GM19372 (cell line): ENCODE measurements at regions not wholly inside any gene's neighbourhood (a gene's known extent, or its start where the extent isn't known, plus 50 kb on each side); places are given as distances from the start of the nearest gene placed in this dataset.

Source experiments
- ATAC-seq: cut with Tn5 transposase; IDR thresholded peaks from one replicate; pipeline ENCODE4 v1.9.1; 2021; ENCODE audit warnings: mild to moderate bottlenecking, low read depth, moderate library complexity; ENCODE audit not compliant: unreplicated experiment

- no peak for ATAC-seq
Measured at GRCh38 chr2:39532933-39533332, 95.8 kb upstream of the MAP4K3 start.

- no peak for ATAC-seq
Measured at GRCh38 chr2:39534095-39534711, 97.1 kb upstream of the MAP4K3 start.

- no peak for ATAC-seq
Measured at GRCh38 chr2:39535636-39536185, 98.6 kb upstream of the MAP4K3 start.

- no peak for ATAC-seq
Measured at GRCh38 chr2:39537150-39537549, 100.1 kb upstream of the MAP4K3 start.

- no peak for ATAC-seq
Measured at GRCh38 chr2:39538718-39539117, 101.6 kb upstream of the MAP4K3 start.

- no peak for ATAC-seq
Measured at GRCh38 chr2:39540414-39540813, 103.3 kb upstream of the MAP4K3 start.

GRCh38 chr2:39541011-39541930, 104.2 kb upstream of the MAP4K3 start:
- no peak for ATAC-seq

- no peak for ATAC-seq
Measured at GRCh38 chr2:39542523-39542922, 105.4 kb upstream of the MAP4K3 start.

- no peak for ATAC-seq
Measured at GRCh38 chr2:39545957-39546356, 108.9 kb upstream of the MAP4K3 start.

GRCh38 chr2:39546409-39546808, 109.3 kb upstream of the MAP4K3 start:
- ATAC-seq: no peak

- ATAC-seq: no peak
Measured at GRCh38 chr2:39546937-39547336, 109.9 kb upstream of the MAP4K3 start.

- no peak for ATAC-seq
Measured at GRCh38 chr2:39547811-39548719, 111.0 kb upstream of the MAP4K3 start.

- no peak for ATAC-seq
Measured at GRCh38 chr2:39549000-39549399, 111.9 kb upstream of the MAP4K3 start.

GRCh38 chr2:39549718-39550464, 112.8 kb upstream of the MAP4K3 start:
- ATAC-seq: no peak

GRCh38 chr2:39550701-39551285, 113.7 kb upstream of the MAP4K3 start:
- no peak for ATAC-seq

- no peak for ATAC-seq
Measured at GRCh38 chr2:39558906-39559305, 106.8 kb upstream of the TMEM178A start.

GRCh38 chr2:39563572-39563971, 102.1 kb upstream of the TMEM178A start:
- ATAC-seq: no peak

GRCh38 chr2:39567507-39567906, 98.2 kb upstream of the TMEM178A start:
- ATAC-seq: no peak

GRCh38 chr2:39568116-39568515, 97.6 kb upstream of the TMEM178A start:
- no peak for ATAC-seq
